GM23338 (cell line): ENCODE measurements at regions not wholly inside any gene's neighbourhood (a gene's known extent, or its start where the extent isn't known, plus 50 kb on each side); places are given as distances from the start of the nearest gene placed in this dataset.

Experiments used
- CREB1 ChIP-seq: fragments of 250-450 bp; sonication (Bioruptor Pico); IDR thresholded peaks from 2 replicates; pipeline ENCODE4 v1.5.0; 2020; ENCODE audit warnings: low read depth, mild to moderate bottlenecking, moderate library complexity
- CTCF ChIP-seq, 2 experiments: fragments of 200-600 bp in 1 of 2; sonication (generic) in 1 of 2; conservative IDR thresholded peaks; 2 replicates each; pipeline versions ENCODE4 v1.5.1 to v1.6.1; 2016 to 2017; ENCODE audit warnings: antibody characterized with exemption in 2 of 2, low read depth in 2 of 2, mild to moderate bottlenecking in 2 of 2, moderate library complexity in 1 of 2
- EZH2 ChIP-seq: fragments of 200-600 bp; sonication (generic); IDR thresholded peaks from one replicate; pipeline ENCODE4 v1.8.0; 2017; ENCODE audit warnings: antibody characterized with exemption, mild to moderate bottlenecking, low read depth; ENCODE audit not compliant: unreplicated experiment
- EZH2phosphoT487 ChIP-seq: fragments of 200-600 bp; sonication (generic); IDR thresholded peaks from one replicate; pipeline ENCODE4 v1.8.1; 2018; ENCODE audit warnings: antibody characterized with exemption; ENCODE audit not compliant: unreplicated experiment
- JUNB ChIP-seq: IDR thresholded peaks from one replicate; pipeline ENCODE4 v1.6.1; 2016; ENCODE audit warnings: antibody characterized with exemption; ENCODE audit not compliant: unreplicated experiment
- NANOG ChIP-seq: IDR thresholded peaks from 2 replicates; pipeline ENCODE4 v1.6.1; 2016; ENCODE audit warnings: antibody characterized with exemption, borderline replicate concordance
- POLR2AphosphoS5 ChIP-seq: IDR thresholded peaks from 2 replicates; pipeline ENCODE4 v1.6.1; 2016; ENCODE audit warnings: antibody characterized with exemption, low read depth
- REST ChIP-seq: IDR thresholded peaks from one replicate; pipeline ENCODE4 v1.6.1; 2018; ENCODE audit warnings: antibody characterized with exemption; ENCODE audit not compliant: unreplicated experiment
- ZNF331 ChIP-seq: fragments of 250-450 bp; sonication (Bioruptor Pico); IDR thresholded peaks from 2 replicates; pipeline ENCODE4 v1.5.0; 2020; ENCODE audit warnings: low read depth, mild to moderate bottlenecking, moderate library complexity

- TF ChIP-seq CTCF (conservative IDR thresholded peaks at IDR 0.05; ENCODE audit: low read depth in 2 of 2) (no peak), REST (no peak), CREB1 (CRISPR knock-in tag) (no peak), EZH2 (no peak), POLR2AphosphoS5 (no peak), EZH2phosphoT487 (no peak), ZNF331 (CRISPR knock-in tag) (no peak), NANOG (no peak), JUNB (no peak)
These were observed 116.1 kb upstream of the GALNT2 start for GRCh38 chr1:229950908-229951307.
